Gastrocnemius medialis (tissue), 4 donors: ENCODE measurements at regions not wholly inside any gene's neighbourhood (a gene's known extent, or its start where the extent isn't known, plus 50 kb on each side); places are given as distances from the start of the nearest gene placed in this dataset.

Experiments used
- ATAC-seq, 2 donors: fragments of 150-250 bp; one replicate each; pipeline ENCODE4 v1.9.1; 2016
- DNase-seq, 2 donors: peaks; one replicate each; pipeline ENCODE4 v3.0.0-alpha.2; 2019
- H3K27ac ChIP-seq, 4 donors: fragments of 200-600 bp; sonication (generic); 1 replicate in 1 of 4; 2 replicates in 3 of 4; pipeline ENCODE4 v1.5.1; 2016 to 2018; ENCODE audit warnings: mild to moderate bottlenecking in 2 of 4, moderate library complexity in 1 of 4
- H3K27me3 ChIP-seq, 3 donors: fragments of 200-600 bp; sonication (generic) in 2 of 3; 1 replicate in 1 of 3; 2 replicates in 2 of 3; pipeline versions ENCODE4 v1.5.1 to v1.6.0; 2016 to 2019; ENCODE audit warnings: mild to moderate bottlenecking in 1 of 3, moderate library complexity in 1 of 3
- H3K36me3 ChIP-seq, 2 donors: fragments of 200-600 bp; sonication (generic) in 1 of 2; one replicate each; pipeline ENCODE4 v1.5.1; 2017 to 2018
- H3K4me1 ChIP-seq, 2 donors: fragments of 200-600 bp; sonication (generic) in 1 of 2; one replicate each; pipeline ENCODE4 v1.5.1; 2016 to 2017; ENCODE audit warnings: mild to moderate bottlenecking in 2 of 2
- H3K4me3 ChIP-seq, 4 donors: fragments of 200-600 bp; sonication (generic) in 3 of 4; 1 replicate in 1 of 4; 2 replicates in 3 of 4; pipeline ENCODE4 v1.5.1; 2016 to 2019; ENCODE audit warnings: mild to moderate bottlenecking in 2 of 4
- H3K9me3 ChIP-seq, 3 donors: fragments of 200-600 bp; sonication (generic) in 2 of 3; 1 replicate in 1 of 3; 2 replicates in 2 of 3; pipeline ENCODE4 v1.5.1; 2016 to 2019
- POLR2A ChIP-seq, 2 donors: fragments of 450-650 bp; IDR thresholded peaks; one replicate each; pipeline ENCODE4 v1.6.1; 2017; ENCODE audit warnings: antibody characterized with exemption in 2 of 2, mild to moderate bottlenecking in 2 of 2, moderate library complexity in 2 of 2
- in situ Hi-C, 4 donors: fragments of 200-750 bp; cut with MboI; loops; one replicate each; pipeline versions ENCODE4 v1.15.0 to v1.8.0; 2017; ENCODE audit warnings: low sequenced_read_pairs in 4 of 4
- intact Hi-C: fragments of 100-400 bp; cut with DNase I; formaldehyde crosslinking; loops from one replicate; pipeline ENCODE4 v1.15.1; 2023; ENCODE audit warnings: low total_unique reads
- TF ChIP-seq, protein P1 (sequence below), 5 experiments: fragments of 450-650 bp in 3 of 5; fragments of 200-600 bp in 2 of 5; sonication (generic) in 2 of 5; IDR thresholded peaks in 4 of 5; conservative IDR thresholded peaks in 1 of 5; 1 replicate in 4 of 5; 2 replicates in 1 of 5; pipeline ENCODE4 v1.5.1; 2016 to 2019; ENCODE audit warnings: antibody characterized with exemption in 5 of 5, mild to moderate bottlenecking in 3 of 5, moderate library complexity in 3 of 5

- Histone ChIP-seq H3K9me3 (no peaks in the 10 kb centered on the region), H3K27ac (no peak overlapping the region), H3K36me3 (no peaks in the 10 kb centered on the region), H3K4me3 (no peak overlapping the region), H3K4me1 (no peaks in the 10 kb centered on the region), H3K27me3 (no peaks in the 10 kb centered on the region)
- intact Hi-C loops: no loop called here
- TF ChIP-seq, protein P1, sequence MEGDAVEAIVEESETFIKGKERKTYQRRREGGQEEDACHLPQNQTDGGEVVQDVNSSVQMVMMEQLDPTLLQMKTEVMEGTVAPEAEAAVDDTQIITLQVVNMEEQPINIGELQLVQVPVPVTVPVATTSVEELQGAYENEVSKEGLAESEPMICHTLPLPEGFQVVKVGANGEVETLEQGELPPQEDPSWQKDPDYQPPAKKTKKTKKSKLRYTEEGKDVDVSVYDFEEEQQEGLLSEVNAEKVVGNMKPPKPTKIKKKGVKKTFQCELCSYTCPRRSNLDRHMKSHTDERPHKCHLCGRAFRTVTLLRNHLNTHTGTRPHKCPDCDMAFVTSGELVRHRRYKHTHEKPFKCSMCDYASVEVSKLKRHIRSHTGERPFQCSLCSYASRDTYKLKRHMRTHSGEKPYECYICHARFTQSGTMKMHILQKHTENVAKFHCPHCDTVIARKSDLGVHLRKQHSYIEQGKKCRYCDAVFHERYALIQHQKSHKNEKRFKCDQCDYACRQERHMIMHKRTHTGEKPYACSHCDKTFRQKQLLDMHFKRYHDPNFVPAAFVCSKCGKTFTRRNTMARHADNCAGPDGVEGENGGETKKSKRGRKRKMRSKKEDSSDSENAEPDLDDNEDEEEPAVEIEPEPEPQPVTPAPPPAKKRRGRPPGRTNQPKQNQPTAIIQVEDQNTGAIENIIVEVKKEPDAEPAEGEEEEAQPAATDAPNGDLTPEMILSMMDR (IDR thresholded peaks at IDR 0.05 in 4 of 5, conservative IDR thresholded peaks at IDR 0.05 in 1 of 5): no peak
- TF ChIP-seq POLR2A (IDR thresholded peaks at IDR 0.05): no peak
- in situ Hi-C loops: no loop called here
- no peak for DNase-seq
- no peak for ATAC-seq
Observed at GRCh38 chr6:90445533-90446108, 141.3 kb downstream of the MAP3K7 start.

DNA sequence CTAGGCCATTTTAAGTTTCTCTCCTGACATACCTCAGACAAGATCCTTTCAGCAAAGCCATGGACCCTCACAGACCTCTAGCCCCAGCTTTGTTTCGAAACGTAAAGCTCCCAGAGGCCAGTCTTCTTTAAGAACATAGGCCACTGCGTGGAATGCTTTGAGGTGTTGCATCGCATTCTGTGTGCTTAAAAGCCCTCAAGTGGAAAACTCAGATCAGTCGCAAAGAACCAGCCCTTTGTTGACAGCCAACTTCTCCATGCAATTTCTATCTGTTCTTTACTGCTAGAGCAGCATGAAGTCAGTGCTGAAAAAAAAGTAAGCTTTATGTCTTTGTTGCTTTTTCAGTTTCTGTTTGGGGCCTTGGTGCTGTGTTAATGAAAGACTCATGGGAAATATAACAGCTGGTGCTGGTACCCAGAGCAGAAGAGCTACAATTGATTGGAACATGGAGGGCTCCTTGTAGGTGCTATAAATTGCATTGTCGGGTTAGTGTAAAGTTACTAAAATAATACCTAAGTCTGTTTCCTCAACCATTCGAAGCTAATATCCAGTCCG, 142.6 kb downstream of the MAP3K7 start:
- no peak overlapping the region for H3K4me3 ChIP-seq
- H3K27ac ChIP-seq: no peak overlapping the region
- H3K9me3 ChIP-seq: no peaks in the 10 kb centered on the region
- H3K36me3 ChIP-seq: no peaks in the 10 kb centered on the region
- no peak for DNase-seq
- in situ Hi-C loops: no loop called here
- H3K27me3 ChIP-seq: no peaks in the 10 kb centered on the region
- H3K4me1 ChIP-seq: no peaks in the 10 kb centered on the region
- intact Hi-C loops: no loop called here
- ATAC-seq: no peak
- no peak for TF ChIP-seq POLR2A (IDR thresholded peaks at IDR 0.05)
- TF ChIP-seq, protein P1 (IDR thresholded peaks at IDR 0.05 in 4 of 5, conservative IDR thresholded peaks at IDR 0.05 in 1 of 5): no peak

GRCh38 chr6:90442366-90442765, 144.5 kb downstream of the MAP3K7 start:
- ATAC-seq: no peak
- Histone ChIP-seq H3K9me3 (no peaks in the 10 kb centered on the region), H3K27ac (no peak overlapping the region), H3K36me3 (no peaks in the 10 kb centered on the region), H3K27me3 (no peaks in the 10 kb centered on the region), H3K4me3 (no peak overlapping the region), H3K4me1 (no peaks in the 10 kb centered on the region)
- intact Hi-C loops: no loop called here
- DNase-seq: no peak
- TF ChIP-seq, protein P1 (IDR thresholded peaks at IDR 0.05 in 4 of 5, conservative IDR thresholded peaks at IDR 0.05 in 1 of 5): no peak
- TF ChIP-seq POLR2A (IDR thresholded peaks at IDR 0.05): no peak
- in situ Hi-C loops: no loop called here

GRCh38 chr6:90440586-90441283, 144.1 kb upstream of the BACH2 start:
- DNase-seq: no peak
- Histone ChIP-seq H3K9me3 (no peaks in the 10 kb centered on the region), H3K36me3 (no peaks in the 10 kb centered on the region), H3K4me3 (no peak overlapping the region), H3K27ac (no peak overlapping the region), H3K27me3 (no peaks in the 10 kb centered on the region), H3K4me1 (no peaks in the 10 kb centered on the region)
- ATAC-seq: no peak
- in situ Hi-C loops (no loop called here), intact Hi-C loops (no loop called here)
- TF ChIP-seq, protein P1 (IDR thresholded peaks at IDR 0.05 in 4 of 5, conservative IDR thresholded peaks at IDR 0.05 in 1 of 5): no peak
- no peak for TF ChIP-seq POLR2A (IDR thresholded peaks at IDR 0.05)
